Fibroblast of lung (primary cell): ENCODE measurements at regions not wholly inside any gene's neighbourhood (a gene's known extent, or its start where the extent isn't known, plus 50 kb on each side); places are given as distances from the start of the nearest gene placed in this dataset.

Source experiments
- CTCF ChIP-seq, 2 donors: IDR thresholded peaks in 1 of 2; conservative IDR thresholded peaks in 1 of 2; 1 replicate in 1 of 2; 2 replicates in 1 of 2; pipeline ENCODE4 v1.5.1; 2011 to 2012; ENCODE audit warnings: low read length in 2 of 2, control low read depth in 1 of 2, inconsistent platforms in 1 of 2, low read depth in 1 of 2, mild to moderate bottlenecking in 1 of 2
- EZH2 ChIP-seq: IDR thresholded peaks from 2 replicates; pipeline ENCODE4 v1.5.1; 2012; ENCODE audit warnings: low read length, control low read depth, mild to moderate bottlenecking; ENCODE audit errors: missing control alignments

- TF ChIP-seq CTCF (conservative IDR thresholded peaks at IDR 0.05 in 1 of 2, IDR thresholded peaks at IDR 0.05 in 1 of 2; ENCODE audit: low read depth in 1 of 2, low read length in 2 of 2), result no peak
- TF ChIP-seq EZH2, result no peak
These were observed 228.9 kb upstream of the ZNF217 start for GRCh38 chr20:53822534-53822933.
